Neural cell (in vitro differentiated cells): ENCODE measurements at regions not wholly inside any gene's neighbourhood (a gene's known extent, or its start where the extent isn't known, plus 50 kb on each side); places are given as distances from the start of the nearest gene placed in this dataset.

Source experiments
- CTCF ChIP-seq: fragments of 450-650 bp; IDR thresholded peaks from 2 replicates; pipeline ENCODE4 v1.5.1; 2014; ENCODE audit warnings: antibody characterized with exemption, mild to moderate bottlenecking, moderate library complexity; ENCODE audit not compliant: poor library complexity, severe bottlenecking
- EP300 ChIP-seq: fragments of 450-650 bp; conservative IDR thresholded peaks from 2 replicates; pipeline ENCODE4 v1.6.1; 2014; ENCODE audit warnings: antibody characterized with exemption, mild to moderate bottlenecking, moderate library complexity; ENCODE audit not compliant: poor library complexity, severe bottlenecking
- EZH2 ChIP-seq: fragments of 200-600, 300-800 bp; shearing (Covaris generic), sonication (generic); IDR thresholded peaks from 2 replicates; pipeline ENCODE4 v1.6.1; 2014; ENCODE audit warnings: antibody characterized with exemption, low read length, borderline replicate concordance, mild to moderate bottlenecking; ENCODE audit not compliant: insufficient read depth, poor library complexity, severe bottlenecking
- POLR2AphosphoS5 ChIP-seq: IDR thresholded peaks from 2 replicates; pipeline ENCODE4 v1.6.1; 2012
- REST ChIP-seq: IDR thresholded peaks from 2 replicates; pipeline ENCODE4 v1.6.1; 2012; ENCODE audit warnings: borderline replicate concordance
- TAF1 ChIP-seq: IDR thresholded peaks from 2 replicates; pipeline ENCODE4 v1.6.1; 2012; ENCODE audit warnings: low read depth

DNA sequence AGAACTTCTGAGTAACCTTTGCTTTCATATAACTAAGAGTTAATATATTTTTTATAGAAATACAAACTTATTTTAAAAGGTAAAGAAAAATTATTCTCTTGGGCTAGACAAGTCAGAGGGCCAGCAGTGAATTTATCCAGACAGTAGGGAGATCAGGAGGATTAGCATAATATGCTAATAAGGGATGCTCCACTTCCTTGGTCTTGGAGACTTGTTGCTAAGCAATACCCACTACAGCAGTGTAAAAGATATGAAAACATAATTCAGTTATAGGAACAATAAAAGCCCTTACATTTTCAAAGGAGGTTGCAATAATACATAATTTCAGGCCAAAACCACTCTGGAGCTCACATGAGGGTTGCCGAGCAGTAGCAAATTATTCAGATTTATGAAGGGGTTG, 615.6 kb downstream of the KCNH5 start:
- TF ChIP-seq CTCF (no peak), REST (no peak), EP300 (no peak), EZH2 (no peak), TAF1 (no peak), POLR2AphosphoS5 (no peak)
